Endothelial cell of umbilical vein (primary cell): ENCODE measurements at regions not wholly inside any gene's neighbourhood (a gene's known extent, or its start where the extent isn't known, plus 50 kb on each side); places are given as distances from the start of the nearest gene placed in this dataset.

Experiments used
- BruUV-seq: library from RNA; stranded (reverse); fragments of 400-500 nt; replicated peaks from 2 replicates; lab custom pipeline; 2021; lab: Mats Ljungman, UMichigan
- CTCF ChIA-PET: fragments of 300-600, 350-600 bp; sonication (Branson Sonifier 250); formaldehyde crosslinking; loops from one replicate; lab custom pipeline; 2021; ENCODE audit warnings: antibody characterized with exemption, inconsistent platforms; lab: Charles Lee
- POLR2A ChIA-PET: fragments of 300-600, 350-600 bp; sonication (Branson Sonifier 250); formaldehyde crosslinking; loops from one replicate; lab custom pipeline; 2021; ENCODE audit warnings: antibody characterized with exemption, inconsistent platforms; lab: Charles Lee
- DNase-seq: peaks from one replicate; pipeline ENCODE4 v3.0.0-alpha.2; 2011; ENCODE audit warnings: low read depth, low spot score
- FAIRE-seq: peaks from 2 replicates; lab custom pipeline; 2011; peaks lifted over from hg19 to GRCh38; lab: Jason Lieb, UNC
- H2AFZ ChIP-seq: 2 replicates; pipeline ENCODE4 v1.6.0; 2012; ENCODE audit warnings: low read depth, low read length, control low read depth, inconsistent platforms
- H3K27ac ChIP-seq: 2 replicates; pipeline ENCODE4 v1.5.1; 2011; ENCODE audit warnings: low read depth, mild to moderate bottlenecking, control low read depth, low read length, moderate library complexity; ENCODE audit not compliant: insufficient read depth
- H3K27me3 ChIP-seq, 2 experiments: 2 replicates each; pipeline versions ENCODE4 v1.6.0 to v1.6.1; 2011; ENCODE audit warnings: low read length in 2 of 2, mixed read lengths in 1 of 2; ENCODE audit not compliant: control insufficient read depth in 2 of 2, insufficient read depth in 2 of 2
- H3K36me3 ChIP-seq, 2 experiments: 2 replicates in 1 of 2; 3 replicates in 1 of 2; pipeline ENCODE4 v1.5.1; 2011; ENCODE audit warnings: low read length in 2 of 2, mild to moderate bottlenecking in 1 of 2, moderate library complexity in 1 of 2; ENCODE audit not compliant: control insufficient read depth in 2 of 2, insufficient read depth in 2 of 2; ENCODE audit errors: extremely low read depth in 1 of 2
- H3K4me1 ChIP-seq: 3 replicates; pipeline ENCODE4 v1.5.1; 2011; ENCODE audit warnings: mild to moderate bottlenecking, low read length; ENCODE audit not compliant: control insufficient read depth, insufficient read depth; ENCODE audit errors: extremely low read depth
- H3K4me2 ChIP-seq: 2 replicates; pipeline ENCODE4 v1.6.1; 2011; ENCODE audit warnings: low read length, control low read depth, mixed read lengths; ENCODE audit not compliant: insufficient read depth
- H3K4me3 ChIP-seq, 3 experiments: fragments of 200-600 bp in 1 of 3; sonication (generic), shearing (Covaris generic) in 1 of 3; replicated peaks in 1 of 3; 2 replicates each; pipeline ENCODE4 v1.5.1; 2011 to 2016; ENCODE audit warnings: control low read depth in 3 of 3, low read length in 3 of 3, mild to moderate bottlenecking in 2 of 3, inconsistent platforms in 1 of 3, low read depth in 1 of 3, moderate library complexity in 1 of 3; ENCODE audit not compliant: insufficient read depth in 1 of 3
- H3K79me2 ChIP-seq: 2 replicates; pipeline ENCODE4 v1.6.0; 2012; ENCODE audit warnings: low read length, inconsistent platforms; ENCODE audit not compliant: control insufficient read depth, insufficient read depth
- H3K9ac ChIP-seq: replicated peaks from 2 replicates; pipeline ENCODE3; 2011; ENCODE audit warnings: low read length, control low read depth; ENCODE audit not compliant: insufficient read depth; ENCODE audit errors: extremely low read depth
- H3K9me1 ChIP-seq: replicated peaks from 3 replicates; pipeline ENCODE4 v1.6.0; 2011; ENCODE audit warnings: mild to moderate bottlenecking, low read length; ENCODE audit not compliant: control insufficient read depth, insufficient read depth; ENCODE audit errors: extremely low read depth
- H3K9me3 ChIP-seq: replicated peaks from 2 replicates; pipeline ENCODE4 v1.5.1; 2012; ENCODE audit warnings: low read length, inconsistent platforms; ENCODE audit not compliant: control insufficient read depth, insufficient read depth
- H4K20me1 ChIP-seq: replicated peaks from 2 replicates; pipeline ENCODE3; 2011; ENCODE audit warnings: mild to moderate bottlenecking, low read length; ENCODE audit not compliant: control insufficient read depth, insufficient read depth; ENCODE audit errors: extremely low read depth
- EZH2 ChIP-seq: IDR thresholded peaks from 2 replicates; pipeline ENCODE4 v1.6.1; 2012; ENCODE audit warnings: borderline replicate concordance, low read depth, mild to moderate bottlenecking, moderate library complexity, low read length, inconsistent platforms; ENCODE audit not compliant: severe bottlenecking
- FOS ChIP-seq: IDR thresholded peaks from 2 replicates; pipeline ENCODE4 v1.6.1; 2011; ENCODE audit warnings: mild to moderate bottlenecking, low read length, moderate library complexity, borderline replicate concordance; ENCODE audit not compliant: insufficient read depth
- GATA2 ChIP-seq: IDR thresholded peaks from 2 replicates; pipeline ENCODE4 v1.7.0; 2011; ENCODE audit warnings: low read depth, mild to moderate bottlenecking, moderate library complexity, mixed read lengths, low read length; ENCODE audit not compliant: insufficient read length, insufficient read depth
- JUN ChIP-seq: IDR thresholded peaks from 2 replicates; pipeline ENCODE4 v1.6.1; 2011; ENCODE audit warnings: borderline replicate concordance, low read depth; ENCODE audit not compliant: insufficient read length, insufficient read depth
- MYC ChIP-seq: IDR thresholded peaks from one replicate; pipeline ENCODE4 v1.6.1; 2011; ENCODE audit warnings: mild to moderate bottlenecking, low read depth, low read length
- POLR2A ChIP-seq: IDR thresholded peaks from 2 replicates; pipeline ENCODE4 v1.6.1; 2012; ENCODE audit warnings: low read depth, mild to moderate bottlenecking, control low read depth, low read length
- POLR2AphosphoS5 ChIP-seq: IDR thresholded peaks from 2 replicates; pipeline ENCODE4 v1.6.1; 2012; ENCODE audit warnings: low read depth, mild to moderate bottlenecking, control low read depth, low read length, moderate library complexity; ENCODE audit not compliant: insufficient read depth
- dilution Hi-C: fragments of 300-500 bp; cut with MboI; formaldehyde crosslinking; loops from one replicate; pipeline ENCODE4 v1.15.0; 2019; ENCODE audit warnings: low sequenced_read_pairs; ENCODE audit not compliant: extremely low pct_ligation_motif_present
- intact Hi-C: fragments of 100-400 bp; cut with micrococcal nuclease; formaldehyde crosslinking; loops from one replicate; pipeline ENCODE4 v1.10.0; 2022
- TF ChIP-seq, protein P1 (sequence below), 2 donors: IDR thresholded peaks; 1 replicate in 1 of 2; 2 replicates in 1 of 2; pipeline ENCODE4 v1.5.1; 2011; ENCODE audit warnings: low read length in 2 of 2, mild to moderate bottlenecking in 2 of 2, moderate library complexity in 2 of 2, control low read depth in 1 of 2, inconsistent platforms in 1 of 2, low read depth in 1 of 2; ENCODE audit not compliant: insufficient read depth in 1 of 2; ENCODE audit errors: extremely low read depth in 1 of 2
- TF ChIP-seq, protein P2 (sequence below): IDR thresholded peaks from 2 replicates; pipeline ENCODE4 v1.6.1; 2011; ENCODE audit not compliant: insufficient read depth, insufficient read length

GRCh38 chr5:20348321-20348720, 360.3 kb upstream of the CDH18 start:
- peaks cover 7% of the 10 kb centered on the region for H3K9me3 ChIP-seq
- no peaks in the 10 kb centered on the region for H3K79me2 ChIP-seq
- H2AFZ ChIP-seq: no peak overlapping the region
- H3K27ac ChIP-seq: no peak overlapping the region
- BruUV-seq: no TSS peak
- dilution Hi-C loops (no loop called here), intact Hi-C loops (no loop called here)
- no peak for DNase-seq
- H3K9ac ChIP-seq: no peak overlapping the region
- no peak for FAIRE-seq
- TF ChIP-seq GATA2 (no peak), JUN (no peak), MYC (no peak), EZH2 (no peak), POLR2AphosphoS5 (no peak), POLR2A (no peak), FOS (no peak)
- TF ChIP-seq, protein P1, sequence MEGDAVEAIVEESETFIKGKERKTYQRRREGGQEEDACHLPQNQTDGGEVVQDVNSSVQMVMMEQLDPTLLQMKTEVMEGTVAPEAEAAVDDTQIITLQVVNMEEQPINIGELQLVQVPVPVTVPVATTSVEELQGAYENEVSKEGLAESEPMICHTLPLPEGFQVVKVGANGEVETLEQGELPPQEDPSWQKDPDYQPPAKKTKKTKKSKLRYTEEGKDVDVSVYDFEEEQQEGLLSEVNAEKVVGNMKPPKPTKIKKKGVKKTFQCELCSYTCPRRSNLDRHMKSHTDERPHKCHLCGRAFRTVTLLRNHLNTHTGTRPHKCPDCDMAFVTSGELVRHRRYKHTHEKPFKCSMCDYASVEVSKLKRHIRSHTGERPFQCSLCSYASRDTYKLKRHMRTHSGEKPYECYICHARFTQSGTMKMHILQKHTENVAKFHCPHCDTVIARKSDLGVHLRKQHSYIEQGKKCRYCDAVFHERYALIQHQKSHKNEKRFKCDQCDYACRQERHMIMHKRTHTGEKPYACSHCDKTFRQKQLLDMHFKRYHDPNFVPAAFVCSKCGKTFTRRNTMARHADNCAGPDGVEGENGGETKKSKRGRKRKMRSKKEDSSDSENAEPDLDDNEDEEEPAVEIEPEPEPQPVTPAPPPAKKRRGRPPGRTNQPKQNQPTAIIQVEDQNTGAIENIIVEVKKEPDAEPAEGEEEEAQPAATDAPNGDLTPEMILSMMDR (IDR thresholded peaks at IDR 0.05; ENCODE audit: extremely low read depth in 1 of 2, insufficient read depth in 1 of 2, low read depth in 1 of 2, low read length in 2 of 2): no peak
- TF ChIP-seq, protein P2, sequence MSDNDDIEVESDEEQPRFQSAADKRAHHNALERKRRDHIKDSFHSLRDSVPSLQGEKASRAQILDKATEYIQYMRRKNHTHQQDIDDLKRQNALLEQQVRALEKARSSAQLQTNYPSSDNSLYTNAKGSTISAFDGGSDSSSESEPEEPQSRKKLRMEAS: no peak
- POLR2A ChIA-PET: no interaction called here
- H3K27me3 ChIP-seq: no peaks in the 10 kb centered on the region
- H3K4me2 ChIP-seq: no peak overlapping the region
- CTCF ChIA-PET: no interaction called here
- H3K4me1 ChIP-seq: no peaks in the 10 kb centered on the region
- no peaks in the 10 kb centered on the region for H3K9me1 ChIP-seq
- H3K36me3 ChIP-seq: no peaks in the 10 kb centered on the region
- no peak overlapping the region for H3K4me3 ChIP-seq
- H4K20me1 ChIP-seq: no peaks in the 10 kb centered on the region
